RCC 7860 (cell line): ENCODE measurements at regions not wholly inside any gene's neighbourhood (a gene's known extent, or its start where the extent isn't known, plus 50 kb on each side); places are given as distances from the start of the nearest gene placed in this dataset.
"Not testable (repeated sequence)": the region's sequence is repeated elsewhere in the genome, so short reads cannot be mapped to it uniquely, and the experiment has no call there.

Experiments used
- DNase-seq: peaks from one replicate; pipeline ENCODE4 v3.0.0-alpha.2; 2015; ENCODE audit warnings: low spot score
- FAIRE-seq: peaks from 2 replicates; lab custom pipeline; 2012; peaks lifted over from hg19 to GRCh38; lab: Jason Lieb, UNC

- FAIRE-seq (peak; percentile 42), DNase-seq (peak; percentile 55)
Observed at GRCh38 chr15:60255390-60255789, 142.4 kb downstream of the ANXA2 start.

DNA sequence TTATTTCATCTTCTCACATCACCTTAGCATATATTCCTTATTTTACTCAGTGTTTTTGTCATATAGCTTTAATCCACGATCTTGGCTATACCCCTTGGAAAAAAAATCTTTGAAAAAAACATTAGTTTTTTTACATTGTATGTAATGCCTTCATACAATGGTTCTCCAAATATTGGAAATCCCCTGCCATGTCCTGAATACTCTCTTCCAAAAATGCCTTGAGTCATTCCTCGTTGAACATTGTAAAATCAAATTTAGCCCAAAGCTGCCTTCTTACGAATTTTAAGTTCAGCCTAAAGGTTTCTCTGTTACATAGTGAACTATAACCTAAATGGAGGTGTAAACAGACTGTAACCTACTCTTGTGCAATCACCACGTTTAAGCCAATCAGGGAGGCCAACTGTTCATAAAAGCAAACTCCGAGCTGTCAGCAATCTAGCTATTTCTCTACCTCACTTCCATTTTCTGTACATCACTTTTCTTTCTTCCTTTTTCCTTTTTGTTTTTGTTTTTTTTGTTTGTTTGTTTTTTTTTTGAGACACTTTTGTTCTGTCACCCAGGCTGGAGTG lies 140.1 kb downstream of the ANXA2 start:
- no peak for FAIRE-seq
- no peak for DNase-seq

GRCh38 chr15:60259469-60259868 lies 138.3 kb downstream of the ANXA2 start:
- FAIRE-seq (no peak), DNase-seq (peak; percentile 29)

GRCh38 chr15:60264088-60264487 lies 133.7 kb downstream of the ANXA2 start:
- FAIRE-seq (no peak), DNase-seq (no peak)

DNA sequence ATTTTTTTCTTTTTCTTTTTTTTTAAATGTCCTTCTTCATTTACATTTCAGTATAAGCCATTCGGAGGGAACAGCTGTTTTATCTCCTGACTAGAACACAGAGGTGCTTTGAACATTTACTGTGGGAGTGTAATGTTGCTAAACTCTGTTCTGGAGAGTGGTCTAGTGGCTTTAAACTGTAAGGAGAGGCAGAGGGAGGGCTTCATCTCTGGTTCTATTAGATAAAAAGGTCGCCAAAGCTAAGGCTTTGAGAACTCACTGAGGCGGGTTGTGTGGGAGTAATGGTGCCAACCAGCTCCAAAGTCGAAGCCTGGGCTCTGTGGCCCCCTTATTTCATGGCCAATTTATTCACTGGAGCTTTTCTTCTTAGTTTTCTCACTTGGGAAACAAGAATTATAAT lies 133.2 kb downstream of the ANXA2 start:
- DNase-seq, result no peak
- FAIRE-seq, result no peak

- DNase-seq (no peak), FAIRE-seq (no peak)
Observed at GRCh38 chr15:60265057-60265456, 132.7 kb downstream of the ANXA2 start.

- FAIRE-seq (no peak), DNase-seq (no peak)
Observed at GRCh38 chr15:60272623-60273022, 125.2 kb downstream of the ANXA2 start.

GRCh38 chr15:60275624-60276023 lies 122.2 kb downstream of the ANXA2 start:
- no peak for DNase-seq
- no peak for FAIRE-seq

GRCh38 chr15:60278879-60279278 lies 118.9 kb downstream of the ANXA2 start:
- FAIRE-seq, result no peak
- DNase-seq, result no peak

DNA sequence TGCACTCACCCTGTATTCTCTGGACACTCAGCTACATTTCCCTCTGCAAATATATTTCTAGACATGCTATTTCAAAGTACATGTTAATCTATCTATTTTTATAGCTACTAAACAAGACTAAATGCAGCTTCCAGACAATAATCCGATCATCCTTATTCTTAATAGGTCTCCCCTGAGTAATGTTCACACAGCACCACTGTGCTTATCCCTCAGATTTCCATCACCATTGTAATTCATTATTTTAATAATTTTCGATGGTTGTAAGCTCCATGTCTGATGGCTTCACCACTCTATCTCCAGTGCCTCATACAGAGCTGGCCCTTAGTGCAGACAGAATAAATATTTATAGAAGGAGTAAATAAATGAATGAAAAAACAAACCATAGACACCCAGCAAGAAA lies 117.5 kb downstream of the ANXA2 start:
- DNase-seq (no peak), FAIRE-seq (no peak)

DNA sequence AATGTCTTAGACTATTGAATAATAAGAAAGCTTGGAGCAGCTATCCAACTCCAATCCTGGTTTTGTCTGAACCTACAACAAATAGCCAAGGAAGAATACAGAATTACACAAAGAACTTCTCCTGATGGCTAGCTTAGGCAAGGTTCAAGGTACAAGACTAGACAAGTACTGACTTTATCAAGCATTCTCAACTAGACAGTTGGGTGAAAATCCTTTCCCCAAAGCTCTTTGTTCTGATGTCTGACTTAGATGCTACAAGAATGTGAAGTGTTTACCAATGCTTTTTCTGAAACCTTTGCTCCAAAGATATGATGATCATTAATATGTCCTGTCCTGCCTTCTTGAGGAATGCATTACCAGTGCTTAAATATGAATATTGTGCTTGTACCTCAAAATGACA lies 113.8 kb downstream of the ANXA2 start:
- no peak for FAIRE-seq

DNA sequence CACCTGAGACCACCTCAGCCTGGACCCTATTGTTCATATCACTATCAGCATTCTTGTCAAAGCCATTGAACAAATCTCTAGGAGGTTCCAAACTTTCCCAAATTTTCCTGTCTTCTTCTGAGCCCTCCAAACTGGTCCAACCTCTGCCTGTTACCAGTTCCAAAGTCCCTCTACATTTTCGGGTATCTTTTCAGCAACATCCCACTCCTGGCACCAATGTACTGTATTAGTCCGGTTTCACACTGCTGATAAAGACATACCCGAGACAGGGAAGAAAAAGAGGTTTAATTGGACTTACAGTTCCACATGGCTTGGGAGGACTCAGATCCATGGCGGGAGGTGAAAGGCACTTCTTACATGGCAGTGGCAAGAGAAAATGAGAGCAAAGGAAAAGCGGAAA lies 101.9 kb downstream of the ANXA2 start:
- DNase-seq, FAIRE-seq: not testable (repeated sequence)

More for the DNA sequence above, 113.8 kb downstream of the ANXA2 start:
- DNase-seq, result no peak

- FAIRE-seq (no peak), DNase-seq (no peak)
Observed at GRCh38 chr15:60297047-60297446, 100.7 kb downstream of the ANXA2 start.
